CD14-positive monocyte (primary cell): ENCODE measurements at regions not wholly inside any gene's neighbourhood (a gene's known extent, or its start where the extent isn't known, plus 50 kb on each side); places are given as distances from the start of the nearest gene placed in this dataset.

ENCODE experiments used
- DNase-seq, 3 donors: peaks; one replicate each; pipeline ENCODE4 v3.0.0-alpha.2; 2011 to 2022
- H2AFZ ChIP-seq: 2 replicates; pipeline ENCODE4 v1.6.0; 2012; ENCODE audit warnings: mild to moderate bottlenecking, low read depth, low read length, inconsistent platforms; ENCODE audit not compliant: insufficient read depth, poor library complexity, severe bottlenecking
- H3K27ac ChIP-seq, 2 donors: 1 replicate in 1 of 2; 2 replicates in 1 of 2; pipeline ENCODE4 v1.5.1; 2012 to 2013; ENCODE audit warnings: low read length in 2 of 2, control low read depth in 1 of 2, inconsistent platforms in 1 of 2, low read depth in 1 of 2, mild to moderate bottlenecking in 1 of 2
- H3K27me3 ChIP-seq, 2 donors: one replicate each; pipeline versions ENCODE4 v1.6.0 to v1.6.1; 2011 to 2013; ENCODE audit warnings: low read length in 2 of 2; ENCODE audit not compliant: control insufficient read depth in 2 of 2, insufficient read depth in 2 of 2
- H3K36me3 ChIP-seq, 2 donors: replicated peaks in 1 of 2; 1 replicate in 1 of 2; 2 replicates in 1 of 2; pipeline versions ENCODE4 v1.5.1 to v1.6.1; 2012 to 2013; ENCODE audit warnings: low read length in 2 of 2, control low read depth in 1 of 2, inconsistent platforms in 1 of 2, mild to moderate bottlenecking in 1 of 2; ENCODE audit not compliant: insufficient read depth in 2 of 2, control insufficient read depth in 1 of 2
- H3K4me1 ChIP-seq, 2 donors: 1 replicate in 1 of 2; 2 replicates in 1 of 2; pipeline versions ENCODE4 v1.5.1 to v1.6.1; 2012 to 2013; ENCODE audit warnings: low read length in 2 of 2, control low read depth in 1 of 2, inconsistent platforms in 1 of 2, mild to moderate bottlenecking in 1 of 2, moderate library complexity in 1 of 2; ENCODE audit not compliant: insufficient read depth in 2 of 2, control insufficient read depth in 1 of 2
- H3K4me2 ChIP-seq: replicated peaks from 2 replicates; pipeline ENCODE3; 2012; ENCODE audit warnings: low read length, moderate library complexity, mild to moderate bottlenecking; ENCODE audit not compliant: poor library complexity, severe bottlenecking; ENCODE audit errors: extremely low read depth
- H3K4me3 ChIP-seq, 3 experiments: fragments of 200-600 bp in 1 of 3; sonication (generic) in 1 of 3; replicated peaks in 1 of 3; 1 replicate in 2 of 3; 2 replicates in 1 of 3; pipeline ENCODE4 v1.5.1; 2011 to 2013; ENCODE audit warnings: low read length in 3 of 3, mild to moderate bottlenecking in 3 of 3, control low read depth in 2 of 3, low read depth in 2 of 3, inconsistent platforms in 1 of 3, moderate library complexity in 1 of 3
- H3K79me2 ChIP-seq: 2 replicates; pipeline ENCODE4 v1.6.0; 2012; ENCODE audit warnings: mild to moderate bottlenecking, control low read depth, inconsistent platforms, low read length, moderate library complexity; ENCODE audit not compliant: insufficient read depth
- H3K9ac ChIP-seq: 2 replicates; pipeline ENCODE4 v1.6.0; 2017; ENCODE audit warnings: low read length, mild to moderate bottlenecking; ENCODE audit not compliant: insufficient read depth, poor library complexity, severe bottlenecking
- H3K9me3 ChIP-seq, 2 donors: replicated peaks in 1 of 2; 1 replicate in 1 of 2; 2 replicates in 1 of 2; pipeline versions ENCODE4 v1.5.1 to v1.6.1; 2012 to 2013; ENCODE audit warnings: low read length in 2 of 2, control low read depth in 1 of 2; ENCODE audit not compliant: control insufficient read depth in 1 of 2, insufficient read depth in 1 of 2
- H4K20me1 ChIP-seq: 2 replicates; pipeline ENCODE4 v1.6.0; 2012; ENCODE audit warnings: mild to moderate bottlenecking, low read length, control low read depth, moderate library complexity; ENCODE audit not compliant: insufficient read depth
- H3K27ac Mint-ChIP-seq, 7 donors: one replicate each; pipeline ENCODE4 v1.8.0; 2020; ENCODE audit warnings: mild to moderate bottlenecking in 7 of 7, mixed read lengths in 7 of 7, moderate library complexity in 6 of 7, inconsistent platforms in 2 of 7
- H3K27me3 Mint-ChIP-seq, 3 donors: one replicate each; pipeline ENCODE4 v1.8.0; 2021 to 2022; ENCODE audit warnings: low read depth in 3 of 3, mild to moderate bottlenecking in 3 of 3, mixed read lengths in 3 of 3, moderate library complexity in 3 of 3, inconsistent platforms in 1 of 3
- H3K36me3 Mint-ChIP-seq, 2 donors: one replicate each; pipeline ENCODE4 v1.8.0; 2020; ENCODE audit warnings: mixed read lengths in 2 of 2, inconsistent platforms in 1 of 2, mild to moderate bottlenecking in 1 of 2
- H3K4me1 Mint-ChIP-seq: one replicate; pipeline ENCODE4 v1.8.0; 2020; ENCODE audit warnings: mild to moderate bottlenecking, mixed read lengths
- H3K4me3 Mint-ChIP-seq, 2 donors: one replicate each; pipeline ENCODE4 v1.8.0; 2020; ENCODE audit warnings: mild to moderate bottlenecking in 2 of 2, mixed read lengths in 2 of 2, moderate library complexity in 1 of 2
- H3K9me3 Mint-ChIP-seq, 7 donors: one replicate each; pipeline ENCODE4 v1.8.0; 2020 to 2022; ENCODE audit warnings: mixed read lengths in 7 of 7, mild to moderate bottlenecking in 6 of 7, moderate library complexity in 6 of 7, inconsistent platforms in 2 of 7
- WGBS: methylation state at CpG from one replicate; pipeline ENCODE4 v1.1.5; 2013; ENCODE audit warnings: missing lambda C conversion rate; ENCODE audit not compliant: insufficient coverage; 5-methylcytosine and 5-hydroxymethylcytosine counted together
- intact Hi-C, 2 donors: fragments of 100-400 bp; cut with micrococcal nuclease; formaldehyde crosslinking; loops; one replicate each; pipeline versions ENCODE4 v1.15.0 to v1.15.1; 2023
- TF ChIP-seq, protein P1 (sequence below): fragments of 200-600 bp; IDR thresholded peaks from one replicate; pipeline ENCODE4 v1.8.0; 2022; ENCODE audit warnings: antibody characterized with exemption, mild to moderate bottlenecking

DNA sequence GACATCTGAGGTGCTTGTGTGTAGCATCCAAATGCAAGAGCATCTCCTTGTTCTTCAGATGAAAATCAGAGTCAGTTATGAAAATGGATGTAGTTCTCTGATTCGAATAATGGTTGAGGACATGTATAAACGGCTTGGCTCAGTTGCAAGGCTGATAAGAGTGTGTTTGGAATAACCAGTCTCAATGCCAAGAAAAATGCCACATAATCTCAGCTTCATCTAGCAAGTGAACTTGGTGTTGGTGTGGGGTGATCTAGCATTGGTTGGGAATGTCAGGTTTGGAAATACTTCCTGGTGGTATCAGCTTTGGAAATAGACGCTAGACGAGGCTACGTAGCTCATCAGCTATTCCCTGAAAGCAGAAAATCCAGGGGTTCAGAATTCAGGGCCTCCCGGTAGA, 362.0 kb downstream of the FGF9 start:
- no peak overlapping the region for H3K4me3 Mint-ChIP-seq
- H3K9ac ChIP-seq = no peak overlapping the region
- no peak overlapping the region for H3K27ac Mint-ChIP-seq
- no peak overlapping the region for H3K4me2 ChIP-seq
- no peaks in the 10 kb centered on the region for H3K4me1 ChIP-seq
- peaks cover 0 to 8% (median 3%) of the 10 kb centered on the region in 7 donors for H3K9me3 Mint-ChIP-seq
- no peaks in the 10 kb centered on the region for H3K36me3 ChIP-seq
- no peaks in the 10 kb centered on the region for H3K4me1 Mint-ChIP-seq
- no peaks in the 10 kb centered on the region for H3K9me3 ChIP-seq
- H3K27ac ChIP-seq = no peak overlapping the region
- no peak overlapping the region for H3K4me3 ChIP-seq
- H2AFZ ChIP-seq = no peak overlapping the region
- DNase-seq = no peak
- no peaks in the 10 kb centered on the region for H3K27me3 ChIP-seq
- peaks cover 2 to 4% (median 3%) of the 10 kb centered on the region in 3 donors for H3K27me3 Mint-ChIP-seq
- H3K79me2 ChIP-seq = no peaks in the 10 kb centered on the region
- H4K20me1 ChIP-seq = no peaks in the 10 kb centered on the region
- TF ChIP-seq, protein P1, sequence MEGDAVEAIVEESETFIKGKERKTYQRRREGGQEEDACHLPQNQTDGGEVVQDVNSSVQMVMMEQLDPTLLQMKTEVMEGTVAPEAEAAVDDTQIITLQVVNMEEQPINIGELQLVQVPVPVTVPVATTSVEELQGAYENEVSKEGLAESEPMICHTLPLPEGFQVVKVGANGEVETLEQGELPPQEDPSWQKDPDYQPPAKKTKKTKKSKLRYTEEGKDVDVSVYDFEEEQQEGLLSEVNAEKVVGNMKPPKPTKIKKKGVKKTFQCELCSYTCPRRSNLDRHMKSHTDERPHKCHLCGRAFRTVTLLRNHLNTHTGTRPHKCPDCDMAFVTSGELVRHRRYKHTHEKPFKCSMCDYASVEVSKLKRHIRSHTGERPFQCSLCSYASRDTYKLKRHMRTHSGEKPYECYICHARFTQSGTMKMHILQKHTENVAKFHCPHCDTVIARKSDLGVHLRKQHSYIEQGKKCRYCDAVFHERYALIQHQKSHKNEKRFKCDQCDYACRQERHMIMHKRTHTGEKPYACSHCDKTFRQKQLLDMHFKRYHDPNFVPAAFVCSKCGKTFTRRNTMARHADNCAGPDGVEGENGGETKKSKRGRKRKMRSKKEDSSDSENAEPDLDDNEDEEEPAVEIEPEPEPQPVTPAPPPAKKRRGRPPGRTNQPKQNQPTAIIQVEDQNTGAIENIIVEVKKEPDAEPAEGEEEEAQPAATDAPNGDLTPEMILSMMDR = no peak
- intact Hi-C loops = no loop called here
- 86% methylated on average over 4 of the region's 6 CpGs for WGBS
- H3K36me3 Mint-ChIP-seq = no peaks in the 10 kb centered on the region

GRCh38 chr13:22039961-22040360, 369.1 kb downstream of the FGF9 start:
- H3K4me1 ChIP-seq = no peaks in the 10 kb centered on the region
- peaks cover 0 to 5% (median 3%) of the 10 kb centered on the region in 3 donors for H3K27me3 Mint-ChIP-seq
- no peak overlapping the region for H2AFZ ChIP-seq
- no peaks in the 10 kb centered on the region for H3K27me3 ChIP-seq
- no peak overlapping the region for H3K27ac ChIP-seq
- no peak overlapping the region for H3K27ac Mint-ChIP-seq
- no peak overlapping the region for H3K9ac ChIP-seq
- no peak for DNase-seq
- H3K9me3 ChIP-seq = peaks cover 6 to 12% of the 10 kb centered on the region in 2 donors
- no peak overlapping the region for H3K4me3 Mint-ChIP-seq
- no peak overlapping the region for H3K4me2 ChIP-seq
- peaks cover 2 to 11% (median 4%) of the 10 kb centered on the region in 7 donors for H3K9me3 Mint-ChIP-seq
- no peaks in the 10 kb centered on the region for H3K79me2 ChIP-seq
- no peaks in the 10 kb centered on the region for H3K4me1 Mint-ChIP-seq
- H3K36me3 ChIP-seq = no peaks in the 10 kb centered on the region
- intact Hi-C loops = no loop called here
- no peak overlapping the region for H3K4me3 ChIP-seq
- H3K36me3 Mint-ChIP-seq = no peaks in the 10 kb centered on the region
- TF ChIP-seq, protein P1 = no peak
- H4K20me1 ChIP-seq = no peaks in the 10 kb centered on the region
